ENCODE measurements at regions not wholly inside any gene's neighbourhood (a gene's known extent, or its start where the extent isn't known, plus 50 kb on each side); places are given as distances from the start of the nearest gene placed in this dataset.

GRCh38 chr18:78559584-78559983, 420.0 kb upstream of the SALL3 start:
- DNase-seq (ENCODE audit: low read depth) = no peak

- no peak for DNase-seq (ENCODE audit: low read depth)
Measured at GRCh38 chr18:78561757-78562510, 417.7 kb upstream of the SALL3 start.

GRCh38 chr18:78562531-78562961, 417.1 kb upstream of the SALL3 start:
- DNase-seq (ENCODE audit: low read depth) = no peak

GRCh38 chr18:78563110-78563509, 416.5 kb upstream of the SALL3 start:
- no peak for DNase-seq (ENCODE audit: low read depth)

- no peak for DNase-seq (ENCODE audit: low read depth)
Measured at GRCh38 chr18:78564030-78564429, 415.6 kb upstream of the SALL3 start.

GRCh38 chr18:78564518-78564917, 415.1 kb upstream of the SALL3 start:
- DNase-seq (ENCODE audit: low read depth) = no peak

- no peak for DNase-seq (ENCODE audit: low read depth)
Measured at GRCh38 chr18:78565240-78565639, 414.4 kb upstream of the SALL3 start.

GRCh38 chr18:78566065-78566464, 413.6 kb upstream of the SALL3 start:
- no peak for DNase-seq (ENCODE audit: low read depth)

- no peak for DNase-seq (ENCODE audit: low read depth)
Measured at GRCh38 chr18:78566720-78567119, 412.9 kb upstream of the SALL3 start.

GRCh38 chr18:78571063-78571785, 408.4 kb upstream of the SALL3 start:
- no peak for DNase-seq (ENCODE audit: low read depth)

- no peak for DNase-seq (ENCODE audit: low read depth)
Measured at GRCh38 chr18:78571831-78572347, 407.7 kb upstream of the SALL3 start.

- no peak for DNase-seq (ENCODE audit: low read depth)
Measured at GRCh38 chr18:78573773-78574172, 405.8 kb upstream of the SALL3 start.

- no peak for DNase-seq (ENCODE audit: low read depth)
Measured at GRCh38 chr18:78576967-78577366, 402.7 kb upstream of the SALL3 start.

GRCh38 chr18:78579449-78579848, 400.2 kb upstream of the SALL3 start:
- no peak for DNase-seq (ENCODE audit: low read depth)

- no peak for DNase-seq (ENCODE audit: low read depth)
Measured at GRCh38 chr18:78579854-78580577, 399.6 kb upstream of the SALL3 start.

- no peak for DNase-seq (ENCODE audit: low read depth)
Measured at GRCh38 chr18:78580835-78581339, 398.7 kb upstream of the SALL3 start.

- DNase-seq (ENCODE audit: low read depth) = no peak
Measured at GRCh38 chr18:78582181-78582709, 397.4 kb upstream of the SALL3 start.

- no peak for DNase-seq (ENCODE audit: low read depth)
Measured at GRCh38 chr18:78582898-78583738, 396.5 kb upstream of the SALL3 start.

GRCh38 chr18:78583739-78584458, 395.7 kb upstream of the SALL3 start:
- DNase-seq (ENCODE audit: low read depth) = no peak

GRCh38 chr18:78584459-78585022, 395.1 kb upstream of the SALL3 start:
- no peak for DNase-seq (ENCODE audit: low read depth)

Data from forelimb muscle (tissue), 1 donor.